Hepatocyte (in vitro differentiated cells): ENCODE measurements at regions not wholly inside any gene's neighbourhood (a gene's known extent, or its start where the extent isn't known, plus 50 kb on each side); places are given as distances from the start of the nearest gene placed in this dataset.

ENCODE experiments used
- DNase-seq: peaks from one replicate; pipeline ENCODE4 v3.0.0-alpha.2; 2016; ENCODE audit warnings: low spot score
- H2AFZ ChIP-seq: fragments of 200-600 bp; sonication (generic); 2 replicates; pipeline ENCODE4 v1.6.0; 2016; ENCODE audit warnings: antibody characterized with exemption, mild to moderate bottlenecking
- H3K27ac ChIP-seq: fragments of 200-600 bp; sonication (generic); 2 replicates; pipeline ENCODE4 v1.5.1; 2016; ENCODE audit warnings: mild to moderate bottlenecking
- H3K27me3 ChIP-seq: fragments of 200-600 bp; sonication (generic); 2 replicates; pipeline ENCODE4 v1.6.1; 2016
- H3K36me3 ChIP-seq: fragments of 200-600 bp; sonication (generic); replicated peaks from 2 replicates; pipeline ENCODE4 v1.5.1; 2016; ENCODE audit warnings: low read depth; ENCODE audit not compliant: insufficient read depth
- H3K4me1 ChIP-seq: fragments of 200-600 bp; sonication (generic); 2 replicates; pipeline ENCODE4 v1.5.1; 2016; ENCODE audit warnings: mild to moderate bottlenecking, moderate library complexity; ENCODE audit not compliant: insufficient read depth
- H3K4me2 ChIP-seq: fragments of 200-600 bp; sonication (generic); 2 replicates; pipeline ENCODE4 v1.6.0; 2016
- H3K4me3 ChIP-seq: fragments of 200-600 bp; sonication (generic); 2 replicates; pipeline ENCODE4 v1.5.1; 2016; ENCODE audit warnings: mild to moderate bottlenecking
- H3K79me2 ChIP-seq: fragments of 200-600 bp; sonication (generic); 2 replicates; pipeline ENCODE4 v1.6.0; 2017; ENCODE audit warnings: mild to moderate bottlenecking
- H3K9me2 ChIP-seq: fragments of 200-600 bp; sonication (generic); replicated peaks from 2 replicates; pipeline ENCODE4 v1.6.0; 2017; ENCODE audit warnings: mild to moderate bottlenecking; ENCODE audit not compliant: insufficient read depth
- H3K9me3 ChIP-seq: fragments of 200-600 bp; sonication (generic); 2 replicates; pipeline ENCODE4 v1.5.1; 2016; ENCODE audit warnings: low read depth, mild to moderate bottlenecking
- H4K20me1 ChIP-seq: fragments of 200-600 bp; sonication (generic); 2 replicates; pipeline ENCODE4 v1.6.0; 2016; ENCODE audit warnings: mild to moderate bottlenecking; ENCODE audit not compliant: insufficient read depth, poor library complexity, severe bottlenecking
- CTCF ChIP-seq: fragments of 200-600 bp; sonication (generic); IDR thresholded peaks from 2 replicates; pipeline ENCODE4 v1.5.1; 2016; ENCODE audit warnings: antibody characterized with exemption, mild to moderate bottlenecking; ENCODE audit not compliant: poor library complexity
- EZH2 ChIP-seq: fragments of 200-600 bp; sonication (generic); IDR thresholded peaks from 2 replicates; pipeline ENCODE4 v1.6.1; 2016; ENCODE audit warnings: antibody characterized with exemption, mild to moderate bottlenecking, borderline replicate concordance
- EZH2phosphoT487 ChIP-seq: fragments of 200-600 bp; sonication (generic); IDR thresholded peaks from one replicate; pipeline ENCODE4 v1.6.1; 2018; ENCODE audit warnings: antibody characterized with exemption, mild to moderate bottlenecking, low read depth, moderate library complexity; ENCODE audit not compliant: unreplicated experiment, severe bottlenecking
- WGBS: methylation state at CpG from one replicate; pipeline ENCODE4 v1.1.6; 2016; ENCODE audit warnings: low lambda C conversion rate; ENCODE audit errors: missing lambda C conversion rate; 5-methylcytosine and 5-hydroxymethylcytosine counted together

GRCh38 chr2:139033300-139033699 lies 253.1 kb upstream of the NXPH2 start:
- Histone ChIP-seq H3K9me2 (no peaks in the 10 kb centered on the region), H3K27ac (no peak overlapping the region), H3K79me2 (no peaks in the 10 kb centered on the region), H2AFZ (no peak overlapping the region), H3K4me2 (no peak overlapping the region), H3K27me3 (no peaks in the 10 kb centered on the region), H3K4me3 (no peak overlapping the region), H4K20me1 (no peaks in the 10 kb centered on the region), H3K9me3 (no peaks in the 10 kb centered on the region), H3K4me1 (no peaks in the 10 kb centered on the region), H3K36me3 (no peaks in the 10 kb centered on the region)
- DNase-seq, result no peak
- WGBS, result 70% methylated on average over 2 of the region's 2 CpGs
- TF ChIP-seq EZH2, result no peak
- no peak for TF ChIP-seq EZH2phosphoT487
- no peak for TF ChIP-seq CTCF

GRCh38 chr2:139031722-139032121 lies 251.5 kb upstream of the NXPH2 start:
- Histone ChIP-seq H3K4me3 (no peak overlapping the region), H2AFZ (no peak overlapping the region), H3K9me3 (no peaks in the 10 kb centered on the region), H3K79me2 (no peaks in the 10 kb centered on the region), H3K9me2 (no peaks in the 10 kb centered on the region), H3K27me3 (no peaks in the 10 kb centered on the region), H3K36me3 (no peaks in the 10 kb centered on the region), H4K20me1 (no peaks in the 10 kb centered on the region), H3K27ac (no peak overlapping the region), H3K4me2 (no peak overlapping the region), H3K4me1 (no peaks in the 10 kb centered on the region)
- peak; percentile 11 for DNase-seq
- TF ChIP-seq EZH2phosphoT487 (no peak), CTCF (peak; percentile 26), EZH2 (no peak)

- H3K4me2 ChIP-seq, result no peak overlapping the region
- H2AFZ ChIP-seq, result no peak overlapping the region
- H3K4me1 ChIP-seq, result no peaks in the 10 kb centered on the region
- no peak for DNase-seq
- no peak overlapping the region for H3K4me3 ChIP-seq
- H3K27me3 ChIP-seq, result no peaks in the 10 kb centered on the region
- H4K20me1 ChIP-seq, result no peaks in the 10 kb centered on the region
- no peak overlapping the region for H3K27ac ChIP-seq
- 89% methylated on average over 1 of the region's 1 CpG for WGBS
- H3K36me3 ChIP-seq, result no peaks in the 10 kb centered on the region
- no peaks in the 10 kb centered on the region for H3K79me2 ChIP-seq
- H3K9me3 ChIP-seq, result no peaks in the 10 kb centered on the region
- H3K9me2 ChIP-seq, result no peaks in the 10 kb centered on the region
- no peak for TF ChIP-seq EZH2phosphoT487
- no peak for TF ChIP-seq EZH2
- no peak for TF ChIP-seq CTCF
These were observed 240.1 kb upstream of the NXPH2 start for GRCh38 chr2:139020287-139020686.

GRCh38 chr2:139018252-139018651 lies 238.1 kb upstream of the NXPH2 start:
- 100% methylated on average over 2 of the region's 2 CpGs for WGBS
- Histone ChIP-seq H3K36me3 (no peaks in the 10 kb centered on the region), H3K79me2 (no peaks in the 10 kb centered on the region), H2AFZ (no peak overlapping the region), H4K20me1 (no peaks in the 10 kb centered on the region), H3K9me2 (no peaks in the 10 kb centered on the region), H3K4me1 (no peaks in the 10 kb centered on the region), H3K27ac (no peak overlapping the region), H3K9me3 (no peaks in the 10 kb centered on the region), H3K27me3 (no peaks in the 10 kb centered on the region), H3K4me3 (no peak overlapping the region), H3K4me2 (no peak overlapping the region)
- DNase-seq, result no peak
- TF ChIP-seq EZH2phosphoT487 (no peak), EZH2 (no peak), CTCF (no peak)
